A673 (cell line): ENCODE measurements at regions not wholly inside any gene's neighbourhood (a gene's known extent, or its start where the extent isn't known, plus 50 kb on each side); places are given as distances from the start of the nearest gene placed in this dataset.

ENCODE experiments used
- BruUV-seq: library from RNA; stranded (reverse); fragments of 400-500 nt; replicated peaks from 2 replicates; lab custom pipeline; 2021; lab: Mats Ljungman, UMichigan
- CTCF ChIA-PET: fragments of 300-600 bp; sonication (Branson Sonifier 250); formaldehyde crosslinking; loops from one replicate; lab custom pipeline; 2022; ENCODE audit warnings: antibody characterized with exemption; lab: Charles Lee
- POLR2A ChIA-PET: fragments of 300-600 bp; sonication (Branson Sonifier 250); formaldehyde crosslinking; loops from one replicate; lab custom pipeline; 2022; ENCODE audit warnings: antibody characterized with exemption; ENCODE audit not compliant: low non-redundant PET; lab: Charles Lee
- DNase-seq: peaks from one replicate; pipeline ENCODE4 v3.0.0-alpha.2; 2015; ENCODE audit warnings: low spot score
- H3K27ac ChIP-seq: fragments of 200-600 bp; sonication (generic); 2 replicates; pipeline ENCODE4 v1.5.1; 2016; ENCODE audit warnings: mixed run types, low read depth, mild to moderate bottlenecking, mixed read lengths, antibody characterized with exemption, low read length; ENCODE audit not compliant: poor library complexity, severe bottlenecking
- H3K27me3 ChIP-seq: fragments of 200-600 bp; sonication (generic); replicated peaks from 2 replicates; pipeline ENCODE4 v1.6.1; 2017; ENCODE audit warnings: mixed run types, low read depth, mild to moderate bottlenecking, mixed read lengths, antibody characterized with exemption, low read length; ENCODE audit not compliant: insufficient read depth, poor library complexity
- H3K36me3 ChIP-seq: fragments of 200-600 bp; sonication (generic); 2 replicates; pipeline ENCODE4 v1.6.1; 2016; ENCODE audit warnings: mixed run types, mild to moderate bottlenecking, mixed read lengths, antibody characterized with exemption, low read length; ENCODE audit not compliant: insufficient read depth, poor library complexity, severe bottlenecking
- H3K4me1 ChIP-seq: fragments of 200-600 bp; sonication (generic); 2 replicates; pipeline ENCODE4 v1.6.1; 2017; ENCODE audit warnings: mixed run types, mild to moderate bottlenecking, mixed read lengths, antibody characterized with exemption, low read length; ENCODE audit not compliant: insufficient read depth, poor library complexity, severe bottlenecking
- H3K4me3 ChIP-seq: fragments of 200-600 bp; sonication (generic); 2 replicates; pipeline ENCODE4 v1.5.1; 2016; ENCODE audit warnings: low read depth, mixed run types, mild to moderate bottlenecking, mixed read lengths, low read length; ENCODE audit not compliant: poor library complexity, severe bottlenecking
- H3K9me3 ChIP-seq: fragments of 200-600 bp; sonication (generic); 2 replicates; pipeline ENCODE4 v1.6.1; 2016; ENCODE audit warnings: mixed run types, low read depth, mild to moderate bottlenecking, mixed read lengths, antibody characterized with exemption, low read length; ENCODE audit not compliant: poor library complexity, severe bottlenecking
- EZH2 ChIP-seq: fragments of 200-600 bp; sonication (generic); IDR thresholded peaks from 2 replicates; pipeline ENCODE4 v1.6.1; 2017; ENCODE audit warnings: borderline replicate concordance, low read depth, mild to moderate bottlenecking, mixed read lengths, antibody characterized with exemption, low read length; ENCODE audit not compliant: poor library complexity, severe bottlenecking
- intact Hi-C: fragments of 100-400 bp; cut with micrococcal nuclease; formaldehyde crosslinking; loops from one replicate; pipeline ENCODE4 v1.10.0; 2022; ENCODE audit not compliant: unreplicated experiment
- TF ChIP-seq, protein P1 (sequence below): fragments of 300-800, 200-600 bp; sonication (generic); conservative IDR thresholded peaks from 2 replicates; pipeline ENCODE4 v1.5.1; 2017; ENCODE audit warnings: low read depth, mild to moderate bottlenecking, antibody characterized with exemption, low read length, moderate library complexity, mixed read lengths

DNA sequence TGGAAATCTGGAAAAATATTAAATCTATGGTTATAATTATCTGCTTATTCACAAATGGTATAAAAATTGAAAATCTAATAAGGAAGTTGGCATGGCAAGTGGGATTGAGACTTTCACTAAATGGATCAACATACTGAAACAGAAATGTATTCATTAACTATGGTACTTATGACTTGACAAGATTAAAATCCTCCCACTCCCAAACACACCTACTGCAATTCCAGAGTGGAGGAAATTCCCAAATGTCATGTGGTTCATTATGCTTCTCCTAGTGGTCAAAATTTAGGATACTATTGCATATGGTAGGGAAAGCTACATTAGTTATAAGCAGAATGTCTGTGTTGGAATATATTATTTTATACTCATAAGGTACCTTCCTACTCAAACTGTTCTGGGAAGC is 265.3 kb upstream of the PRICKLE1 start:
- Histone ChIP-seq H3K4me1 (no peaks in the 10 kb centered on the region), H3K4me3 (no peak overlapping the region), H3K9me3 (no peaks in the 10 kb centered on the region), H3K27ac (no peak overlapping the region), H3K27me3 (no peaks in the 10 kb centered on the region), H3K36me3 (no peaks in the 10 kb centered on the region)
- POLR2A ChIA-PET, result no interaction called here
- BruUV-seq, result no TSS peak
- DNase-seq, result no peak
- intact Hi-C loops, result no loop called here
- TF ChIP-seq, protein P1, sequence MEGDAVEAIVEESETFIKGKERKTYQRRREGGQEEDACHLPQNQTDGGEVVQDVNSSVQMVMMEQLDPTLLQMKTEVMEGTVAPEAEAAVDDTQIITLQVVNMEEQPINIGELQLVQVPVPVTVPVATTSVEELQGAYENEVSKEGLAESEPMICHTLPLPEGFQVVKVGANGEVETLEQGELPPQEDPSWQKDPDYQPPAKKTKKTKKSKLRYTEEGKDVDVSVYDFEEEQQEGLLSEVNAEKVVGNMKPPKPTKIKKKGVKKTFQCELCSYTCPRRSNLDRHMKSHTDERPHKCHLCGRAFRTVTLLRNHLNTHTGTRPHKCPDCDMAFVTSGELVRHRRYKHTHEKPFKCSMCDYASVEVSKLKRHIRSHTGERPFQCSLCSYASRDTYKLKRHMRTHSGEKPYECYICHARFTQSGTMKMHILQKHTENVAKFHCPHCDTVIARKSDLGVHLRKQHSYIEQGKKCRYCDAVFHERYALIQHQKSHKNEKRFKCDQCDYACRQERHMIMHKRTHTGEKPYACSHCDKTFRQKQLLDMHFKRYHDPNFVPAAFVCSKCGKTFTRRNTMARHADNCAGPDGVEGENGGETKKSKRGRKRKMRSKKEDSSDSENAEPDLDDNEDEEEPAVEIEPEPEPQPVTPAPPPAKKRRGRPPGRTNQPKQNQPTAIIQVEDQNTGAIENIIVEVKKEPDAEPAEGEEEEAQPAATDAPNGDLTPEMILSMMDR, result no peak
- no peak for TF ChIP-seq EZH2
- CTCF ChIA-PET, result no interaction called here

DNA sequence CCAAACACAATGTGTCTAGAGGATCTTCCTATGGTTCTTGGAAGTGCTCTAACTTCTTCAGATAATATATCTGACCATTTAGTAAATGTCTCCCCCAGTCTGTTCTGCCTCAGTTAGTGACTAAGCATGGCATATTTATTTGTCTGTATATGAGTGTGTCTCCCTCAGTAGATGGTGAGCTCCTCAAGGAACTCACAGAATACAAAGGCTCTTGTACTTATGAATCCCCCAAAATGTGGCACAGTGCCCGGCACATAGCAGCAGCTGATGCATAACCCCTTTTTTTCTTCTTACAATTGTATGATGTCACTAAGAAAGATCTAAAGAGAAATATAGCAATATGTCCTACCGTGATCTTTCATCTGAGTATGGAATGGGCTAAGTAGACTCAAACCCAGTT is 264.7 kb upstream of the PRICKLE1 start:
- no peak overlapping the region for H3K4me3 ChIP-seq
- no TSS peak for BruUV-seq
- H3K36me3 ChIP-seq, result no peaks in the 10 kb centered on the region
- DNase-seq, result no peak
- H3K9me3 ChIP-seq, result no peaks in the 10 kb centered on the region
- H3K27ac ChIP-seq, result no peak overlapping the region
- ChIA-PET CTCF (no interaction called here), POLR2A (no interaction called here)
- H3K4me1 ChIP-seq, result no peaks in the 10 kb centered on the region
- no peak for TF ChIP-seq EZH2
- TF ChIP-seq, protein P1, result no peak
- intact Hi-C loops, result no loop called here
- H3K27me3 ChIP-seq, result no peaks in the 10 kb centered on the region

DNA sequence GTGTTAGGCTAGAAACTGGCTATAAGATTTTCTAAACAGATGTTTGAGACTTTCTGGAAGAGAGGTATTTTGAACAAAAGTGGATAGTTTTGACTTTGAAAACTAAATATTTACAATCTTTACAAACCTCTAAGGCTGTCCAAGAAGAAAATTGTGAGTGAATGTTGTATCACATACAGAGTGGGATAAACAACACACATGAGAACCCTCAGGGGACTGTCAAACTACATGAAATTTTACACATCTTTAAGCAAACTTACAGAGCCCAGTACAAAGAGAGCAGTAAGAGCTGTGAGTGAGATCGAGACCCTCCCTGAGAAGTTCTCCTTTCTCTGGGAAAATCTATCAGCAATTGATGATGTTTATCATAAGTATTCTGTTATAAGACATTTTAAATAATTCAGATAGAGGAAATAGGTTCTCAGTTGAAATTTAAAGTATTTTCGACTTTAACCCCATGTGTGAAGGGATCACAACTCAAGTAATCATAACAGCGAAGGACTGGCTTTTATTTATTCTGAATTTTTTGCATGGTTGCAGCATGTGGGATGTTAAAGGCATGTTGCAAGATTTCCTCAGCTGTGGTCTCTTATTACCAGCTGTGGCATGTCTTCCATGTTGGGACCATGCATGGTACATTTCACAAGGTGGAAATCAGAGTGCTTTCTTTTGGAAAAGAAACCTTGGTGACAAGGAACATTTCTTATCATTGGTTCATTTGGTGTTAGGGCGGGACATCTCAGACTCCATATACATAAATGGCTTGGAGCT is 264.0 kb upstream of the PRICKLE1 start:
- POLR2A ChIA-PET, result no interaction called here
- H3K4me1 ChIP-seq, result no peaks in the 10 kb centered on the region
- H3K36me3 ChIP-seq, result no peaks in the 10 kb centered on the region
- H3K27me3 ChIP-seq, result no peaks in the 10 kb centered on the region
- DNase-seq, result no peak
- no peak overlapping the region for H3K27ac ChIP-seq
- intact Hi-C loops, result no loop called here
- CTCF ChIA-PET, result no interaction called here
- no peaks in the 10 kb centered on the region for H3K9me3 ChIP-seq
- TF ChIP-seq, protein P1, result no peak
- TF ChIP-seq EZH2, result no peak
- no TSS peak for BruUV-seq
- H3K4me3 ChIP-seq, result no peak overlapping the region
